ENCODE measurements at regions not wholly inside any gene's neighbourhood (a gene's known extent, or its start where the extent isn't known, plus 50 kb on each side); places are given as distances from the start of the nearest gene placed in this dataset.
"Not testable (repeated sequence)": the region's sequence is repeated elsewhere in the genome, so short reads cannot be mapped to it uniquely, and the experiment has no call there.

DNA sequence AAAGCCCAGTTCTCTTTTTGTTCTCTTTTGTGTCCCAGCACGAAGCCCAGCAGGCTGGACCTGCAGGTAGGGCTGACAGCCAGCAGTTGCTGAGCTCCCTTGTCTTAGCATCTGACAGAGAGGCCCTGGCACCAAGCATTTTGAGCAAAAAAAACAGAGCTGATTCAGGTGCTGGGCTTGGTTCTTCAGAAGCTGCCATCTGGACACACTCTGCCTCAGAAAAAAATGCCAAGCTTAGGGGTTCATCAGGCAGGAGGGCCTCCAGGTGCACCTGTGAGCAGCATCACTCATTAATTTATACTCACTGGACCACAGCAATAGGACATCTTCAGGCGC lies 167.1 kb upstream of the PLD5 start:
- no peaks in the 10 kb centered on the region for H3K4me1 ChIP-seq (ENCODE audit: control extremely low read depth in 1 of 4, control insufficient read depth in 4 of 4, insufficient read depth in 4 of 4, low read length in 3 of 4)
- no peaks in the 10 kb centered on the region for H3K27me3 ChIP-seq (replicated peaks in 2 of 5; ENCODE audit: control insufficient read depth in 4 of 5, insufficient read depth in 5 of 5, low read length in 4 of 5)
- H3K4me3 ChIP-seq (ENCODE audit: control insufficient read depth in 1 of 7, extremely low read depth in 1 of 7, insufficient read depth in 4 of 7, low read depth in 2 of 7, low read length in 6 of 7) = no peak overlapping the region
- H3K36me3 ChIP-seq (ENCODE audit: control insufficient read depth in 4 of 4, insufficient read depth in 4 of 4, low read length in 3 of 4) = no peaks in the 10 kb centered on the region
- POLR2A ChIA-PET = interaction anchor here (0.6 kb wide), 1 partner anchor 1427 kb away, joined by 5 read pairs; no protein-coding TSS in a partner anchor
- no peak overlapping the region for H3K27ac ChIP-seq (ENCODE audit: insufficient read depth in 1 of 2, low read depth in 1 of 2, low read length in 2 of 2, poor library complexity in 1 of 2, severe bottlenecking in 2 of 2)
- CTCF ChIA-PET = no interaction called here
- no peaks in the 10 kb centered on the region for H3K9me3 ChIP-seq (ENCODE audit: control extremely low read depth in 1 of 5, control insufficient read depth in 4 of 5, insufficient read depth in 2 of 5, low read depth in 1 of 5, low read length in 4 of 5)
- 71% methylated on average over 1 of the region's 2 CpGs for WGBS (ENCODE audit: insufficient coverage)
- no peak for DNase-seq

DNA sequence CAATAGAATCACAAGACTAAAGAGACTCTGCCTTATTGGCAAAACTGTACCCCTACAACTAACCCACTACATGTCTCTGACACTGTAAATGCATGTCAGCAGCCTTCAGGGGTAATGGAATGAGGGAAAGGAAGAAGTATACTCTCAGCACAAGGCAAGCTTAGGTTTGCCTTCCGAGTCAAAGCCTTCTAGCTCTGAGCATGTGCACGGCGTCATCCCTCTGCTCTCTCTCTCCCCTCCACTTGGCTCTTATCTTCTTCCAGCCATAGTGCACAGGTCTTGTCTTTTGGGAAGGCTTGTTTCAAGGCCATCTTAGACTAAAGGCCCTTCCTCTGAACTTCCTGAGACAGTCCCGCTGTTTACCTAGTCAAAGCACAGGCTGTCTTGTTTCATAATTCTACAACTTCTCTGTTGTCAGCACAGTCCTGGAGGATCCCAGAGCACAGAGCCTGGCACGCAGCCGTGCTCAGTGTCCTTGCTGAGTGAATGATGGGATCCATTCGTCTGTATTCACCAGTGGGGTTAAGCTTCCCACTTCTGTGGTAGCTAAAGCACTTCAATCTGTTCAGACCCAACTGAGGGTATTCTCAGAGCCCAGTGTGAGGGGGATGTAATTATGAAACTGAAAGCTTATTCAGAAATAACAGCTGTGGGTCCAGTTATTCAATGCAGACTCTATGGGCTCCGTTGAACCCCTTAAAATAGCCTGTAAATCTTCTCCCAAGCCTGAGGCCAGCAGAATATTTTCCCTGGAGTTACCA lies 166.5 kb upstream of the PLD5 start:
- 96% methylated on average over 8 of the region's 8 CpGs for WGBS (ENCODE audit: insufficient coverage)

DNA sequence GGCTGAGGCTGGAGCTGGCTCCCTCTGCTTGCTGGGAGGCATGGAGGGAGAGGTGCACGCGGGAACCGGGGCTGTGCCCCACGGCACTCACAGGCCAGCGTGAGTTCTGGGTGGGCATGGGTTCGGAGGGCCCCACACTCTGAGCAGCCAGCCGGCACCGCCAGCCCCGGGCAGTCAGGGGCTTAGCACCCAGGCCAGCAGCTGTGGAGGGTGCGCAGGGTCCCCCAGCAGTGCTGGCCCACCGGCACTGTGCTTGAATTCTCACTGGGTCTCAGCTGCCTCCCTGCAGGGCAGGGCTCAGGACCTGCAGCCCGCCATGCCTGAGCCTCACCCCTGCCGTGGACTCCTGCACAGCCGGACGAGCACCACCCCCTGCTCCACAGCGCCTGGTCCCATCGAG lies 164.9 kb upstream of the PLD5 start:
- Histone ChIP-seq H3K27ac (ENCODE audit: insufficient read depth in 1 of 2, low read depth in 1 of 2, low read length in 2 of 2, poor library complexity in 1 of 2, severe bottlenecking in 2 of 2) (no peak overlapping the region), H3K9me3 (ENCODE audit: control extremely low read depth in 1 of 5, control insufficient read depth in 4 of 5, insufficient read depth in 2 of 5, low read depth in 1 of 5, low read length in 4 of 5) (no peaks in the 10 kb centered on the region), H3K27me3 (replicated peaks in 2 of 5; ENCODE audit: control insufficient read depth in 4 of 5, insufficient read depth in 5 of 5, low read length in 4 of 5) (no peaks in the 10 kb centered on the region), H3K36me3 (ENCODE audit: control insufficient read depth in 4 of 4, insufficient read depth in 4 of 4, low read length in 3 of 4) (no peaks in the 10 kb centered on the region), H3K4me3 (ENCODE audit: control insufficient read depth in 1 of 7, extremely low read depth in 1 of 7, insufficient read depth in 4 of 7, low read depth in 2 of 7, low read length in 6 of 7) (no peak overlapping the region), H3K4me1 (ENCODE audit: control extremely low read depth in 1 of 4, control insufficient read depth in 4 of 4, insufficient read depth in 4 of 4, low read length in 3 of 4) (no peaks in the 10 kb centered on the region)
- ChIA-PET CTCF (no interaction called here), POLR2A (no interaction called here)
- no peak for DNase-seq
- WGBS (ENCODE audit: insufficient coverage) = 92% methylated on average over 17 of the region's 17 CpGs

More for the DNA sequence above, 166.5 kb upstream of the PLD5 start:
- H3K36me3 ChIP-seq (ENCODE audit: control insufficient read depth in 4 of 4, insufficient read depth in 4 of 4, low read length in 3 of 4) = no peaks in the 10 kb centered on the region
- no peak for DNase-seq
- H3K27ac ChIP-seq (ENCODE audit: insufficient read depth in 1 of 2, low read depth in 1 of 2, low read length in 2 of 2, poor library complexity in 1 of 2, severe bottlenecking in 2 of 2) = no peak overlapping the region
- ChIA-PET POLR2A (interaction anchor here (0.6 kb wide), 1 partner anchor 1426 kb away, joined by 5 read pairs; no protein-coding TSS in a partner anchor), CTCF (no interaction called here)
- no peak overlapping the region for H3K4me3 ChIP-seq (ENCODE audit: control insufficient read depth in 1 of 7, extremely low read depth in 1 of 7, insufficient read depth in 4 of 7, low read depth in 2 of 7, low read length in 6 of 7)
- no peaks in the 10 kb centered on the region for H3K27me3 ChIP-seq (replicated peaks in 2 of 5; ENCODE audit: control insufficient read depth in 4 of 5, insufficient read depth in 5 of 5, low read length in 4 of 5)
- H3K9me3 ChIP-seq (ENCODE audit: control extremely low read depth in 1 of 5, control insufficient read depth in 4 of 5, insufficient read depth in 2 of 5, low read depth in 1 of 5, low read length in 4 of 5) = no peaks in the 10 kb centered on the region
- H3K4me1 ChIP-seq (ENCODE audit: control extremely low read depth in 1 of 4, control insufficient read depth in 4 of 4, insufficient read depth in 4 of 4, low read length in 3 of 4) = no peaks in the 10 kb centered on the region

DNA sequence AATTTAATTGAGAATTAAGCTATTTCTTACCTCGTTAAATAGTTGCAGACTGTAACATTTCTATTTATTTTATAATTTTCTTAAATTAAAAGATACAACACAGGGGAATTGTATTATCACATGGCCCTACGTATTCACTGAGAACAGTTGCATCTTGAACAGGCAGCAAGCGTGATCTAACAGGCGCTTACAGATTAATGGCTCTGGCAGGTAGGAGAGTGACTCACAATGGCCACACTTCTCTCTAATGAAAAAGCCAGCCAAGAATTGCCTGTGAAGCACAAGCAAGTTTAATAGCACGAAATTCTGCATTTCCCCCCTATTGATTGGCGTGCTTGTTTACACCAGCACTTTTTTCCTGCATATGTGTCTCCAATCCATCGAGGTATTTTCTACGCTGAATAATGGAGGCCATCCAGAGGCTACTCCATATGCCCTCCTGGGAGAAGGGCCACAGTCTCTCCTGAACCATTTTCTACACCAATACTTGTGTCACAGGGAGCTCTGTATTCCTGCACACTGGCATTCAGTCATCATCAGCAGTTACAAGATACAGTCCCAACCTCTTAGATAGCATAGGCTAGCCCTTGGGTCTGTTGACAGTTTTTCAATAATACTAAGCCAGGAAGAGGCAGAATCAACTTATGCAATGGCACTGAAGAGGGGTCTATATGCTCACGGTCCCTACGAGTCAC lies 150.6 kb upstream of the PLD5 start:
- Histone ChIP-seq H3K36me3 (ENCODE audit: control insufficient read depth in 4 of 4, insufficient read depth in 4 of 4, low read length in 3 of 4) (no peaks in the 10 kb centered on the region), H3K4me1 (ENCODE audit: control extremely low read depth in 1 of 4, control insufficient read depth in 4 of 4, insufficient read depth in 4 of 4, low read length in 3 of 4) (no peaks in the 10 kb centered on the region), H3K4me3 (ENCODE audit: control insufficient read depth in 1 of 7, extremely low read depth in 1 of 7, insufficient read depth in 4 of 7, low read depth in 2 of 7, low read length in 6 of 7) (no peak overlapping the region), H3K9me3 (ENCODE audit: control extremely low read depth in 1 of 5, control insufficient read depth in 4 of 5, insufficient read depth in 2 of 5, low read depth in 1 of 5, low read length in 4 of 5) (no peaks in the 10 kb centered on the region), H3K27me3 (replicated peaks in 2 of 5; ENCODE audit: control insufficient read depth in 4 of 5, insufficient read depth in 5 of 5, low read length in 4 of 5) (no peaks in the 10 kb centered on the region), H3K27ac (ENCODE audit: insufficient read depth in 1 of 2, low read depth in 1 of 2, low read length in 2 of 2, poor library complexity in 1 of 2, severe bottlenecking in 2 of 2) (no peak overlapping the region)
- ChIA-PET POLR2A (no interaction called here), CTCF (no interaction called here)
- WGBS (ENCODE audit: insufficient coverage) = 96% methylated on average over 7 of the region's 10 CpGs
- no peak for DNase-seq

DNA sequence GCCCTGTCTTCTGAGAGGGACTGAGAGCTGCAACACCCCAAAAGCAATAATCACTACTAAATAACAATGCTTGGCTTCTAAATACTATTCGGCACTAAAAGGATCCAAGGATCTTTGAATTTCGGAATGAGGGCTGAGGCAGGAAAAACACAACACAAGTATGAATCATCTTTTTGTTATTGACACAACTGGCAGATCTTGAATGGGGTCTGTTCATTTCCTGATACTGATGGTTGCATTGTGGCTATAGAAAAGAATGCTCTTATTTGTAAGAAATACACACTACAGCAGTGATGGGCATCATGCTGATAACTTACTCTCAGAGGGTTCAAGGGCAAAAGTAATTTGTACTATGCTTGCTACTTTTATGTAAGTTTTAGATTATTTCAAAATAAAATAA lies 149.2 kb upstream of the PLD5 start:
- no peak for DNase-seq
- WGBS (ENCODE audit: insufficient coverage) = no CpG with 5 or more reads among the region's 2 CpGs
- Histone ChIP-seq H3K4me3 (ENCODE audit: control insufficient read depth in 1 of 7, extremely low read depth in 1 of 7, insufficient read depth in 4 of 7, low read depth in 2 of 7, low read length in 6 of 7) (no peak overlapping the region), H3K9me3 (ENCODE audit: control extremely low read depth in 1 of 5, control insufficient read depth in 4 of 5, insufficient read depth in 2 of 5, low read depth in 1 of 5, low read length in 4 of 5) (no peaks in the 10 kb centered on the region), H3K36me3 (ENCODE audit: control insufficient read depth in 4 of 4, insufficient read depth in 4 of 4, low read length in 3 of 4) (no peaks in the 10 kb centered on the region), H3K4me1 (ENCODE audit: control extremely low read depth in 1 of 4, control insufficient read depth in 4 of 4, insufficient read depth in 4 of 4, low read length in 3 of 4) (peaks cover 0 to 2% (median 0%) of the 10 kb centered on the region in 4 experiments), H3K27me3 (replicated peaks in 2 of 5; ENCODE audit: control insufficient read depth in 4 of 5, insufficient read depth in 5 of 5, low read length in 4 of 5) (no peaks in the 10 kb centered on the region), H3K27ac (ENCODE audit: insufficient read depth in 1 of 2, low read depth in 1 of 2, low read length in 2 of 2, poor library complexity in 1 of 2, severe bottlenecking in 2 of 2) (no peak overlapping the region)
- ChIA-PET POLR2A (no interaction called here), CTCF (no interaction called here)

DNA sequence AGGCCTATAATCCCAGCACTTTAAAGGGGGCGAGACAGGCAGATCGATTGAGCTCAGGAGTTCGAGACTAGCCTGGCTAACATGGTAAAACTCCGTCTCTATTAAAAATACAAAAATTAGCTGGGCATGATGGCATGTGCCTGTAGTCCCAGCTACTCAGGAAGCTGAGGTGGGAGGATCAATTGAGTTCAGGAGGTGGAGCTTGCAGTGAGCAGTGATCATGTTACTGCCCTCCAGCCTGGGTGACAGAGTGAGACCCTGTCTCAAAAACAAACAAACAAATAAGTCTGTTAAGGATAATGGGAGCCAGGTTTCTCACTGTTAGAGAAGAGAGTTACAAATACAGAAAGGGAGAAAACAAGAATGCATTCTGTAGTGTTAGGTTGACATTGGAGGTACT lies 148.7 kb upstream of the PLD5 start:
- H3K9me3 ChIP-seq (ENCODE audit: control extremely low read depth in 1 of 5, control insufficient read depth in 4 of 5, insufficient read depth in 2 of 5, low read depth in 1 of 5, low read length in 4 of 5); H3K27ac ChIP-seq (ENCODE audit: insufficient read depth in 1 of 2, low read depth in 1 of 2, low read length in 2 of 2, poor library complexity in 1 of 2, severe bottlenecking in 2 of 2); H3K4me1 ChIP-seq (ENCODE audit: control extremely low read depth in 1 of 4, control insufficient read depth in 4 of 4, insufficient read depth in 4 of 4, low read length in 3 of 4); CTCF ChIA-PET; H3K36me3 ChIP-seq (ENCODE audit: control insufficient read depth in 4 of 4, insufficient read depth in 4 of 4, low read length in 3 of 4); H3K27me3 ChIP-seq (replicated peaks in 2 of 5; ENCODE audit: control insufficient read depth in 4 of 5, insufficient read depth in 5 of 5, low read length in 4 of 5); POLR2A ChIA-PET; H3K4me3 ChIP-seq (ENCODE audit: control insufficient read depth in 1 of 7, extremely low read depth in 1 of 7, insufficient read depth in 4 of 7, low read depth in 2 of 7, low read length in 6 of 7); DNase-seq: not testable (repeated sequence)
- WGBS (ENCODE audit: insufficient coverage) = 100% methylated on average over 3 of the region's 4 CpGs

DNA sequence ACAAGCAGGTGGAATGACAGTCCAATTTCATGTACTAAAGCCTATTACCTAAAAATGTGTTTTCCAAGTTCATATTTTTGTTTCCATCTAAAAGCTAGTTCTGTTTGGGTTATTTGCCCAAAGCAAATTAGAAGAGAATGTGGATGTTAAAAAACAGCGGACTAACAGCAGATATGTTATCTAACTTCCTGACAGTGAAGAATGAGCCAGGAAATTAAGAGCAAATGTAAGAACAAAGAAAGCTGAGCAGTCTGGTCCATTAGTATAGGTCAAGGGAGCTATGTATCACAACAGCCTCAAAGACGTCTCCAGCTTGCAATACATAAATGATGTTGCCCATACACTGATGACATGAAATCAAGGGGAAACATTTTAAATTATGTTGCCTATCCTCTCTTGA lies 145.5 kb upstream of the PLD5 start:
- peaks cover 0 to 2% (median 0%) of the 10 kb centered on the region in 4 experiments for H3K4me1 ChIP-seq (ENCODE audit: control extremely low read depth in 1 of 4, control insufficient read depth in 4 of 4, insufficient read depth in 4 of 4, low read length in 3 of 4)
- DNase-seq = no peak
- CTCF ChIA-PET = no interaction called here
- no peaks in the 10 kb centered on the region for H3K36me3 ChIP-seq (ENCODE audit: control insufficient read depth in 4 of 4, insufficient read depth in 4 of 4, low read length in 3 of 4)
- H3K4me3 ChIP-seq (ENCODE audit: control insufficient read depth in 1 of 7, extremely low read depth in 1 of 7, insufficient read depth in 4 of 7, low read depth in 2 of 7, low read length in 6 of 7) = no peak overlapping the region
- no peak overlapping the region for H3K27ac ChIP-seq (ENCODE audit: insufficient read depth in 1 of 2, low read depth in 1 of 2, low read length in 2 of 2, poor library complexity in 1 of 2, severe bottlenecking in 2 of 2)
- H3K27me3 ChIP-seq (replicated peaks in 2 of 5; ENCODE audit: control insufficient read depth in 4 of 5, insufficient read depth in 5 of 5, low read length in 4 of 5) = no peaks in the 10 kb centered on the region
- 14% methylated on average over 1 of the region's 2 CpGs for WGBS (ENCODE audit: insufficient coverage)
- POLR2A ChIA-PET = no interaction called here
- no peaks in the 10 kb centered on the region for H3K9me3 ChIP-seq (ENCODE audit: control extremely low read depth in 1 of 5, control insufficient read depth in 4 of 5, insufficient read depth in 2 of 5, low read depth in 1 of 5, low read length in 4 of 5)
